Stomach (tissue), 8 donors: ENCODE measurements at regions not wholly inside any gene's neighbourhood (a gene's known extent, or its start where the extent isn't known, plus 50 kb on each side); places are given as distances from the start of the nearest gene placed in this dataset.

Experiments
- DNase-seq, 2 donors: peaks; one replicate each; pipeline versions ENCODE4 v3.0.0 to v3.0.0-alpha.2; 2013 to 2019
- H3K27ac ChIP-seq, 5 donors: fragments of 200-600 bp in 4 of 5; sonication (generic) in 4 of 5; one replicate each; pipeline ENCODE4 v1.5.1; 2013 to 2019; ENCODE audit warnings: mild to moderate bottlenecking in 1 of 5, moderate library complexity in 1 of 5
- H3K27me3 ChIP-seq, 3 donors: fragments of 200-600 bp; sonication (generic); one replicate each; pipeline ENCODE4 v1.5.1; 2017 to 2019; ENCODE audit warnings: mixed run types in 1 of 3
- H3K36me3 ChIP-seq, 4 donors: fragments of 200-600 bp; sonication (generic); 1 replicate in 3 of 4; 2 replicates in 1 of 4; pipeline ENCODE4 v1.5.1; 2016 to 2019
- H3K4me1 ChIP-seq, 4 donors: fragments of 200-600 bp; sonication (generic); one replicate each; pipeline ENCODE4 v1.5.1; 2016 to 2019
- H3K4me3 ChIP-seq, 4 donors: fragments of 200-600 bp; sonication (generic) in 3 of 4; one replicate each; pipeline ENCODE4 v1.5.1; 2016 to 2019; ENCODE audit warnings: mild to moderate bottlenecking in 1 of 4
- H3K9me3 ChIP-seq, 4 donors: fragments of 200-600 bp; sonication (generic); one replicate each; pipeline ENCODE4 v1.5.1; 2016 to 2019
- EP300 ChIP-seq: sonication (generic); formaldehyde crosslinking; IDR thresholded peaks from one replicate; pipeline ENCODE4 v1.6.1; 2017; ENCODE audit warnings: antibody characterized with exemption
- POLR2A ChIP-seq, 4 donors: fragments of 450-650 bp; IDR thresholded peaks; one replicate each; pipeline ENCODE4 v1.6.1; 2016; ENCODE audit warnings: antibody characterized with exemption in 4 of 4, control low read depth in 2 of 4, mild to moderate bottlenecking in 1 of 4, moderate library complexity in 1 of 4
- POLR2AphosphoS5 ChIP-seq, 3 donors: sonication (generic); formaldehyde crosslinking; IDR thresholded peaks; one replicate each; pipeline ENCODE4 v1.6.1; 2016; ENCODE audit warnings: antibody characterized with exemption in 3 of 3
- WGBS, 5 donors: extraction: QIAGEN DNeasy Blood & Tissue Kit in 3 of 5; methylation state at CpG; one replicate each; pipeline versions ENCODE4 v1.1.5 to v1.1.7; 2013 to 2018; 5-methylcytosine and 5-hydroxymethylcytosine counted together
- intact Hi-C: fragments of 100-400 bp; cut with DNase I; formaldehyde crosslinking; loops from one replicate; pipeline ENCODE4 v1.15.1; 2023; ENCODE audit warnings: low total_unique reads
- TF ChIP-seq, protein P1 (sequence below), 7 experiments: fragments of 450-650 bp in 4 of 7; fragments of 200-600 bp in 3 of 7; sonication (generic) in 3 of 7; IDR thresholded peaks; one replicate each; pipeline ENCODE4 v1.5.1; 2016 to 2019; ENCODE audit warnings: antibody characterized with exemption in 7 of 7, control low read depth in 2 of 7, mild to moderate bottlenecking in 1 of 7
- donor health status: healthy with polysubstance abuse.
- donor health status: Bipolar disorder and iron deficiency.
- donor health status: healthy.

DNA sequence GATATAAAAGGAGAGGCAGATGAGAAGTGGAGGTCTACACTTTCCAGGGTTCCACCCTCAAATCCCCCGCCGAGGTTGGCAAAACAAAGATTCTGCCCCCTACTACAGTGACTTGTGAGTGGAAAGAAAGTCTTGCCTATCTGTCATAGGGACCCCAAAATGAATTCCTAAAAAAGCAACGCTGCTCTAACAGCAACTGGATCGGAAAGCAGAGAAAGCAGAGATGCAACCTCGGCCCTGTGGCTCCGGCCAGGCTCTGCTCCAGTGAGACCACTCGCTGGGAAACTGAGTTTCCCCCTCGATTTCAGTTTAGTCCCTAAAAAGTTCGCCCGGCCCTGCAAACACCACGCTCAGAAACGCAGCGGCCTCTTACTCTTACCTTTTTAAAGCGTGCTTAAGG is 297.9 kb upstream of the NFE2L3 start:
- H3K4me1 ChIP-seq, result peaks cover 19 to 76% (median 43%) of the 10 kb centered on the region in 4 donors
- peak overlapping the region in 4 of 5 donors; percentile 52 to 91 (median 79) for H3K27ac ChIP-seq
- H3K4me3 ChIP-seq, result no peak overlapping the region

GRCh38 chr7:25854608-25855497 is 297.1 kb upstream of the NFE2L3 start:
- Histone ChIP-seq H3K27me3 (peaks cover 12 to 100% (median 84%) of the 10 kb centered on the region in 3 donors), H3K36me3 (no peaks in the 10 kb centered on the region), H3K4me1 (peaks cover 19 to 72% (median 40%) of the 10 kb centered on the region in 4 donors), H3K27ac (peak overlapping the region in 4 of 5 donors; percentile 70 to 91 (median 80)), H3K9me3 (peaks cover 0 to 43% (median 13%) of the 10 kb centered on the region in 4 donors), H3K4me3 (peak overlapping the region in 1 of 4 donors; percentile 36)
- intact Hi-C loops, result no loop called here
- WGBS, 5 donors, result 8 to 12% (median 11%) methylated on average over 20 of the region's 20 CpGs
- no peak for TF ChIP-seq EP300
- peak; percentile 69 to 80 (median 73) for TF ChIP-seq POLR2AphosphoS5 (IDR thresholded peaks at IDR 0.05)
- no peak for TF ChIP-seq POLR2A (IDR thresholded peaks at IDR 0.05)
- TF ChIP-seq, protein P1, sequence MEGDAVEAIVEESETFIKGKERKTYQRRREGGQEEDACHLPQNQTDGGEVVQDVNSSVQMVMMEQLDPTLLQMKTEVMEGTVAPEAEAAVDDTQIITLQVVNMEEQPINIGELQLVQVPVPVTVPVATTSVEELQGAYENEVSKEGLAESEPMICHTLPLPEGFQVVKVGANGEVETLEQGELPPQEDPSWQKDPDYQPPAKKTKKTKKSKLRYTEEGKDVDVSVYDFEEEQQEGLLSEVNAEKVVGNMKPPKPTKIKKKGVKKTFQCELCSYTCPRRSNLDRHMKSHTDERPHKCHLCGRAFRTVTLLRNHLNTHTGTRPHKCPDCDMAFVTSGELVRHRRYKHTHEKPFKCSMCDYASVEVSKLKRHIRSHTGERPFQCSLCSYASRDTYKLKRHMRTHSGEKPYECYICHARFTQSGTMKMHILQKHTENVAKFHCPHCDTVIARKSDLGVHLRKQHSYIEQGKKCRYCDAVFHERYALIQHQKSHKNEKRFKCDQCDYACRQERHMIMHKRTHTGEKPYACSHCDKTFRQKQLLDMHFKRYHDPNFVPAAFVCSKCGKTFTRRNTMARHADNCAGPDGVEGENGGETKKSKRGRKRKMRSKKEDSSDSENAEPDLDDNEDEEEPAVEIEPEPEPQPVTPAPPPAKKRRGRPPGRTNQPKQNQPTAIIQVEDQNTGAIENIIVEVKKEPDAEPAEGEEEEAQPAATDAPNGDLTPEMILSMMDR (IDR thresholded peaks at IDR 0.05), result peak in 5 of 7 experiments; percentile 28 to 55 (median 50)
- DNase-seq, result peak in 1 of 2 donors; percentile 95

More for the DNA sequence above, 297.9 kb upstream of the NFE2L3 start:
- H3K9me3 ChIP-seq, result peaks cover 0 to 39% (median 10%) of the 10 kb centered on the region in 4 donors
- no peaks in the 10 kb centered on the region for H3K36me3 ChIP-seq
- TF ChIP-seq POLR2A (IDR thresholded peaks at IDR 0.05), result no peak
- TF ChIP-seq EP300, result no peak
- TF ChIP-seq, protein P1 (IDR thresholded peaks at IDR 0.05), result no peak
- no peak for TF ChIP-seq POLR2AphosphoS5 (IDR thresholded peaks at IDR 0.05)
- 15 to 32% (median 20%) methylated on average over 14 of the region's 14 CpGs for WGBS, 5 donors
- DNase-seq, result peak in 1 of 2 donors; percentile 30
- intact Hi-C loops, result no loop called here
- H3K27me3 ChIP-seq, result peaks cover 9 to 100% (median 76%) of the 10 kb centered on the region in 3 donors

GRCh38 chr7:25855854-25856782 is 295.9 kb upstream of the NFE2L3 start:
- DNase-seq, result peak in 1 of 2 donors; percentile 57
- WGBS, 5 donors, result 19 to 27% (median 24%) methylated on average over 22 of the region's 22 CpGs
- TF ChIP-seq, protein P1 (IDR thresholded peaks at IDR 0.05), result no peak
- no peak for TF ChIP-seq POLR2A (IDR thresholded peaks at IDR 0.05)
- Histone ChIP-seq H3K9me3 (peaks cover 0 to 56% (median 24%) of the 10 kb centered on the region in 4 donors), H3K4me1 (peaks cover 19 to 61% (median 36%) of the 10 kb centered on the region in 4 donors), H3K27ac (peak overlapping the region; percentile 33 to 88 (median 74)), H3K27me3 (peaks cover 18 to 100% (median 93%) of the 10 kb centered on the region in 3 donors), H3K4me3 (peak overlapping the region; percentile 36 to 44 (median 40)), H3K36me3 (no peaks in the 10 kb centered on the region)
- intact Hi-C loops, result no loop called here
